GM21390 (cell line): ENCODE measurements at regions not wholly inside any gene's neighbourhood (a gene's known extent, or its start where the extent isn't known, plus 50 kb on each side); places are given as distances from the start of the nearest gene placed in this dataset.
"Not testable (repeated sequence)": the region's sequence is repeated elsewhere in the genome, so short reads cannot be mapped to it uniquely, and the experiment has no call there.

Experiments
- ATAC-seq: cut with Tn5 transposase; IDR thresholded peaks from one replicate; pipeline ENCODE4 v1.9.1; 2021; ENCODE audit not compliant: unreplicated experiment

- no peak for ATAC-seq
Observed at GRCh38 chr6:137654365-137654981, 160.3 kb upstream of the OLIG3 start.

- no peak for ATAC-seq
Observed at GRCh38 chr6:137655291-137655690, 161.1 kb upstream of the OLIG3 start.

- ATAC-seq, result no peak
Observed at GRCh38 chr6:137656735-137657134, 162.5 kb upstream of the OLIG3 start.

- ATAC-seq, result peak; percentile 46
Observed at GRCh38 chr6:137657351-137657911, 163.2 kb upstream of the OLIG3 start.

DNA sequence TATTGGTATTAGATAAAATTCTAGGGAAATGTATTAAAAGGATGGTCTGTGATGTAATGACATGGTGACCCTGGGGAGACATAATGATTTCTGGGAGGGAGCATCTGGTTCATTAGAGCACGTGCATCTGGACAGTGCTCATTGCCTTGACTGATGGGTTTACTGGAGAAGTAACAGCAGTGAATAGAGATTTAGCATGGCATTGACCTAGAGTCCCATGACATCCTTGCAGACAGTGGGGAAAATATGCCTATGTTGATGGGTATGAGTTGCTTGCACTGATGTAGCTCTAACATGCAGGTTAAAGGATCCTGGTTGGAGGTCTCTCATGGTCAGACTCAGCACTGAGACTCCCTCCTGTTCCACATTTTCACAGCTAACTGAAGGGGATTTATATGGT is 164.1 kb upstream of the OLIG3 start:
- ATAC-seq, result no peak

- ATAC-seq, result no peak
Observed at GRCh38 chr6:137659871-137660270, 165.7 kb upstream of the OLIG3 start.

DNA sequence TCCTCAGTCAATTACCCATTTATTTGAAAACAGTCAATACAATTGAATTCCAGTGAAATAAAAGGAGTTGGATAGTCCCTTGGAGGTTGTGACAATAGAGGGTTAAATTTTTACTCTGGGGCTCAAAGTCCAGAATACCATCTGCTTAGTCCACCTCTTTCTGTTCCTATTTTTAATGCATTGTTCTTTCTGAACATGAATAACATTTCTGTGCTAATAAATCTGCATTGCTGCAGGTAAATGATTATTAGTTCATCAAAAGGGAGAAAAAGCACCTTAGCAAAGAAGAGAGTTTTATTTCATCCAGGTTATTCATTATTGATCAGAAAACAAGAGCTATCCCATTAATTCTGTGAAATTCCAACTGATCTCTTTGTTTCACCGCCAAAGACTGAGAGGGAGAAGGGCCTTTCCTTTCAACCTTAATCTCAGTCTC is 166.1 kb upstream of the OLIG3 start:
- no peak for ATAC-seq

DNA sequence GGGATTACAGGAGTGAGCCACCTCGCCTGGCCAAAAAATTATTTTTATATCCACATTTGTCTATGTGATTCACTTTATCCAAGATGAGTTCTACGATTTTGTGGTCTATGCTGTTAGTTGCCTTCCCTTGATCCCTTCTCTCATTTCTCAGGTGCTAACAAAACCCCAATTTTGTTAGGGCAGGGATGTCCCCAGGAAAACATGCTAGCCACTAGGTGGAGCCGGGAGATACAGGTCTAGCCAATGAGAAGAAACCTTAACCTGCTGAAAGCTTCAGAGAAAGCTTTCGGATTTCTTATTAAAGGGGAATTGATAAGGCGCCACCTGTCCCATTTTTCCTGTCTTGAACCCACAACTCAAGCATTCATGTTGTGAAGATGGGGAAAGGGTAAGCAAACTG is 167.4 kb upstream of the OLIG3 start:
- ATAC-seq, result no peak

- no peak for ATAC-seq
Observed at GRCh38 chr6:137664183-137664582, 170.0 kb upstream of the OLIG3 start.

- no peak for ATAC-seq
Observed at GRCh38 chr6:137665342-137665934, 171.2 kb upstream of the OLIG3 start.

DNA sequence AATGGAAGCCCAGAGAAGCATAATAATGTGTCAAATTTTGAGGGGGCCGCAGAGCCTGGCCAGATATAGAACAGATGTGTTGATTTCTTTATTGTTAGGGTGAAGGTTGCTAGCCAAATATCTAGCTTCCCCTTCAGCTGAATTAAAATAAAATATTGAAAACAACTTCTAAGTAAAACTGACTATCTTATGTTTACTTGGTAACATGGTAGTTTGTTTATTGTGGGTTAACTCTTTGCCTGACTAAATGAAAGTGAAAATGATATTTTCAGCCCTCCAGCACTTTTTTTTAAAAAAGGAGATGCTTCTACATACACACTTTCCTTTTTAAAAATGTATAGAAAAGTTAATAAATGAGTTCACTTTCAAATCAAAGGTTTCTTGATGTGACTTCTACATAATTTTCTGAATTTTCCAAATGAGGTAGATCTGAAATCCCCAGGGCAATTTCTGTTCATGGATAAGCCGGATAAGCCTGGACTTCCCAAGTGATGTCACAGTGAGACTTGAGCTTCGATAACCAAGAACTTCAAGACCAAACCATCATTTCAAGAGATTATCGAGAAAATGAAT is 172.1 kb upstream of the OLIG3 start:
- no peak for ATAC-seq

DNA sequence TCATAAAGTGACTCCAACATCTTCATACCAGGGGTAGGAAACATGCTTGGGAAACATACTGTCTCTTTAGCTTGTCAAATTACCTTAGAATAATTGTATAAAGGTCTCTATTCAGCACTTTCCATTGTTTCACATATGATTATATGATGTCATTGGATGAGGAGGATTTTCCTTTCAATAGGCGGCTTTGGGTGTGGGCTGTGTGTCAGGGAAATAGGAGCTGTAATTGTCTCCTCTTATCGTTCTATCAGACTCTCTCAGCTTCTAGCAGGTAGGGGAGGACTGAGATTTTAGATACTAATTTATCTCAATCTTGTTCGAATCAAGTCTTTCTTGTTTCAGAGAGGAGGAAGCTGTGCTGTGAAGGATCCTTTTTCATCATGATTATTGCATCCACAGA is 179.4 kb upstream of the OLIG3 start:
- ATAC-seq, result no peak

DNA sequence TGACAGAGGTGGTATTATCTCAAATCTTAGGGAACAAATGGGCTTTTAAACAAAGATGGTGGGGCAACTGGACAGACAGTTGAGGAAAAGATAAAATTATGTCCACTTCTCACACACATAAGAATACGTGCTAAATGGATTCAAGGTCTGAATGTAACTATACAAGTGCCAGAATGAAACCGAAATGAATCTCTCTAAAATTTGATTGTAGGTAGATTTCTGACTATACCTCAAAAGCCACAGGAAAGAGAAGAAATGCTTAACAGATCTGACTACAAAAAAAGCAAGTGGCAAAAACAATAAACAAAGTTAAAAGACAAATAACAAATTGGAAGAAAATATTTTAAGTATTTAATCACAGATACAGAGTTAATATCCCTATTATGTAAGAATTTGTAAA is 182.7 kb upstream of the OLIG3 start:
- peak; percentile 68 for ATAC-seq

DNA sequence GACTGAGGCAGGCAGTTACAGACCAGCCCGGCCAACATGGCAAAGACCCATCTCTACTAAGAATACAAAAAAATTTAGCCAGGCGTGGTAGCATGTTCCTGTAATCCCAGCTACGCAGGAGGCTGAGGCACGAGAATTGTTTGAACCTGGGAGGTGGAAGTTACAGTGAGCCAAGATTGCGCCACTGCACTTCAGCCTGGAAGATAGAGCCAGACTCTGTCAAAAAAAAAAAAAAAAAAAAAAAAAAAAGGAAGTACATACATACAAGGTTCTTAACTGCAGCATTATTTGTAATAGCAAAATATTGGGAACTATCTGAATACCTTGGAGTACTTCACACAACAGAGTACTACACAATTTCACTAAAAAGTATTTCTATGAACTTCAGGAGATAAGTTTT is 183.5 kb upstream of the OLIG3 start:
- no peak for ATAC-seq

DNA sequence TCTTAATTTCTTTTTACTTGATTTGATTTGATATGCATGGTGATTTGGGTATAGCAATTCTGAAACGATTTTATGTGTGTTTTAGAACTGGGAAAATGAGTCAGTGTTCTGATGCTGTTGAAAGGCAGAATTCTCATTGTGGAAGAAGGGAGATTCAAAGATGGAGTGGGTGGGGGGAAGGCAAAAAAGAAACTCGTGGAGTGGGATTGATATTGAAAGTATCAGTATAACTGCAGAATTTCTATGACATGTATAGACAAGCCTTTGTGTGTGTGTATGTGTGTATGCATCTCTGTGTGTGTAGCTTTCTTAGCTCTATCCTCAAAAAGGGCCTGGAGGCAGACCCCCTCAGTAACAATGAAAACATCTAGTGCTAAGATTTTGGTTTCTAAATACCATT is 184.3 kb upstream of the OLIG3 start:
- ATAC-seq, result no peak

DNA sequence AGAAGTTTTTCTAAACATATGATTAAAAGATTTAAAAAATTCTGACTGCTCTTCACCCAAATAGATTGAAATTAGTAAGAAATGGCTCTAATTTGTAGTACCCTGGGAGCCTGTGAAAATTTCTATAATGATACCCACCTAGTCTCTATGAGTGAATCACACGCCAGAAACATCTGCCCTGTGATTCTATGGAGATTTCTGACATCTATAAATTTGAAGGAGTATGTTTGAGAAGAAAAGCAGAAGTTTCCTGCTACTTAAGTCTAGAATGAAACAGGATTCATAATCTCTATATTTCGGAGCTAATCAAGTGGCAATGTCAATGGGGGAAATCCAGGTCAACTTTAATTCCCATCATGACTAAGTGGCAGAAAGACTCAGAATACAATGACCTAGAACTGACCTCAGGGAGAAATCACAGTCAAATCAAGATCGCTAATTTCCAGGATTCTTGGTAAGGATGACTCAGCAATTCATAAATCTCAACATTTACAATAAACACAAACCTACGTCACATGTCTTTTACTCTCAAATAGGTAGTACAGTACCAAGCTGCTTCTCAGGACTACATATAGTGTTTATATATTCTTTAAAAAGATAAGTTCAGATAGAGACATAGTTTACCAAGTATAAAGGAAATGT is 186.2 kb upstream of the TNFAIP3 start:
- no peak for ATAC-seq

GRCh38 chr6:137681445-137682009 is 185.5 kb upstream of the TNFAIP3 start:
- no peak for ATAC-seq

GRCh38 chr6:137682658-137683057 is 184.4 kb upstream of the TNFAIP3 start:
- ATAC-seq, result not testable (repeated sequence)

- no peak for ATAC-seq
Observed at GRCh38 chr6:137683916-137684315, 183.1 kb upstream of the TNFAIP3 start.

- ATAC-seq, result no peak
Observed at GRCh38 chr6:137685798-137686375, 181.2 kb upstream of the TNFAIP3 start.

DNA sequence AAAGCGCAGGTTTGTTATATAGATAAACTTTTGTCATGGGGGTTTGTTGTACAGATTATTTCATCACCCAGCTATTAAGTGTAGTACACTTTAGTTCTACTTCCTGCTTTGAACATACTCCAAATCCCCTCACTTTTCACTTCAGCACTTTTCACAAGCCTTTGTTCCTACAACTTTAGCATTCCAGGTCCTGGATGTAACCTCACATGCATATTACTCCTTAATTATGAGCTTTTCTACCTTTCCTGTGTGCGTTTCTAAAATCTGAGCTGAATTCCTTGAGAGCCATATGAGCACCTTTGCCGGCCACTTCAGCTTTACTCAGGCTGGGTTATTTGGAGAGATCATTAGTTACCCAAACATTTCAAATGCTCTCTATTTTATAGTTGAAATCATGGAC is 179.2 kb upstream of the TNFAIP3 start:
- ATAC-seq, result no peak
